ENCODE measurements at regions not wholly inside any gene's neighbourhood (a gene's known extent, or its start where the extent isn't known, plus 50 kb on each side); places are given as distances from the start of the nearest gene placed in this dataset.

- Histone ChIP-seq H3K4me1 (no peaks in the 10 kb centered on the region), H3K9me3 (no peaks in the 10 kb centered on the region), H3K27me3 (no peaks in the 10 kb centered on the region), H3K4me3 (no peak overlapping the region), H3K27ac (no peak overlapping the region), H3K36me3 (no peaks in the 10 kb centered on the region)
- intact Hi-C loops (cut with DNase I), result no loop called here
- no peak for TF ChIP-seq CTCF (IDR thresholded peaks at IDR 0.05)
- no peak for DNase-seq (ENCODE audit: low spot score in 2 of 2)
Observed at GRCh38 chr16:59773330-59773729, 1039.2 kb upstream of the GOT2 start.

- H3K9me3 ChIP-seq, result no peaks in the 10 kb centered on the region
- H3K27ac ChIP-seq, result no peak overlapping the region
- no peaks in the 10 kb centered on the region for H3K36me3 ChIP-seq
- no peak overlapping the region for H3K4me3 ChIP-seq
- H3K27me3 ChIP-seq, result no peaks in the 10 kb centered on the region
- H3K4me1 ChIP-seq, result no peaks in the 10 kb centered on the region
- intact Hi-C loops (cut with DNase I), result no loop called here
- TF ChIP-seq CTCF (IDR thresholded peaks at IDR 0.05), result no peak
- no peak for DNase-seq (ENCODE audit: low spot score in 2 of 2)
Observed at GRCh38 chr16:59759296-59759695, 1025.2 kb upstream of the GOT2 start.

- no peaks in the 10 kb centered on the region for H3K27me3 ChIP-seq
- no peaks in the 10 kb centered on the region for H3K9me3 ChIP-seq
- intact Hi-C loops (cut with DNase I), result no loop called here
- H3K4me3 ChIP-seq, result no peak overlapping the region
- no peaks in the 10 kb centered on the region for H3K4me1 ChIP-seq
- H3K36me3 ChIP-seq, result no peaks in the 10 kb centered on the region
- H3K27ac ChIP-seq, result no peak overlapping the region
- TF ChIP-seq CTCF (IDR thresholded peaks at IDR 0.05), result no peak
- DNase-seq (ENCODE audit: low spot score in 2 of 2), result no peak
Observed at GRCh38 chr16:59758848-59759247, 1024.7 kb upstream of the GOT2 start.

- no peak for TF ChIP-seq CTCF (IDR thresholded peaks at IDR 0.05)
- H3K27ac ChIP-seq, result no peak overlapping the region
- intact Hi-C loops (cut with DNase I), result no loop called here
Observed at GRCh38 chr16:59754854-59755253, 1020.7 kb upstream of the GOT2 start.

GRCh38 chr16:59749662-59750336, 1015.7 kb upstream of the GOT2 start:
- TF ChIP-seq CTCF (IDR thresholded peaks at IDR 0.05), result no peak
- no peak for DNase-seq (ENCODE audit: low spot score in 2 of 2)
- Histone ChIP-seq H3K36me3 (no peaks in the 10 kb centered on the region), H3K27ac (no peak overlapping the region), H3K27me3 (no peaks in the 10 kb centered on the region), H3K9me3 (no peaks in the 10 kb centered on the region), H3K4me1 (no peaks in the 10 kb centered on the region), H3K4me3 (no peak overlapping the region)
- intact Hi-C loops (cut with DNase I), result no loop called here

More at GRCh38 chr16:59754854-59755253, 1020.7 kb upstream of the GOT2 start:
- Histone ChIP-seq H3K4me1 (no peaks in the 10 kb centered on the region), H3K4me3 (no peak overlapping the region), H3K36me3 (no peaks in the 10 kb centered on the region), H3K27me3 (no peaks in the 10 kb centered on the region), H3K9me3 (no peaks in the 10 kb centered on the region)
- no peak for DNase-seq (ENCODE audit: low spot score in 2 of 2)

- no peak for DNase-seq (ENCODE audit: low spot score in 2 of 2)
- no peak for TF ChIP-seq CTCF (IDR thresholded peaks at IDR 0.05)
- Histone ChIP-seq H3K4me1 (no peaks in the 10 kb centered on the region), H3K9me3 (no peaks in the 10 kb centered on the region), H3K36me3 (no peaks in the 10 kb centered on the region), H3K27ac (no peak overlapping the region), H3K4me3 (no peak overlapping the region), H3K27me3 (no peaks in the 10 kb centered on the region)
- intact Hi-C loops (cut with DNase I), result no loop called here
Observed at GRCh38 chr16:59748531-59748930, 1014.4 kb upstream of the GOT2 start.
